MM.1S (cell line): ENCODE measurements at regions not wholly inside any gene's neighbourhood (a gene's known extent, or its start where the extent isn't known, plus 50 kb on each side); places are given as distances from the start of the nearest gene placed in this dataset.

Experiments used
- CTCF ChIP-seq: fragments of 300-600 bp; sonication (generic); IDR thresholded peaks from 2 replicates; pipeline ENCODE4 v1.5.1; 2016; ENCODE audit warnings: antibody characterized with exemption, low read length, mixed read lengths
- EZH2 ChIP-seq: fragments of 300-600 bp; sonication (generic); optimal IDR thresholded peaks from 2 replicates; pipeline ENCODE3; 2017; ENCODE audit warnings: low read depth, mild to moderate bottlenecking, antibody characterized with exemption, low read length, mixed read lengths
- EZH2phosphoT487 ChIP-seq: fragments of 300-600 bp; sonication (generic); IDR thresholded peaks from 2 replicates; pipeline ENCODE4 v1.6.1; 2018; ENCODE audit warnings: antibody characterized with exemption, low read length

GRCh38 chr6:47159763-47160162 is 117.6 kb upstream of the ADGRF1 start:
- no peak for TF ChIP-seq CTCF
- TF ChIP-seq EZH2 = no peak
- TF ChIP-seq EZH2phosphoT487 = no peak
